Right ventricle myocardium inferior (tissue), 1 donor: ENCODE measurements at regions not wholly inside any gene's neighbourhood (a gene's known extent, or its start where the extent isn't known, plus 50 kb on each side); places are given as distances from the start of the nearest gene placed in this dataset.
"Not testable (repeated sequence)": the region's sequence is repeated elsewhere in the genome, so short reads cannot be mapped to it uniquely, and the experiment has no call there.

Experiments
- ATAC-seq: fragments of 200-7000 bp; cut with Tn5 transposase; one replicate; pipeline ENCODE4 v1.9.1; 2020; ENCODE audit warnings: mild to moderate bottlenecking, moderate library complexity
- DNase-seq: peaks from one replicate; pipeline ENCODE4 v3.0.0; 2021; ENCODE audit errors: missing footprints
- intact Hi-C: fragments of 100-400 bp; cut with DNase I; formaldehyde crosslinking; loops from one replicate; pipeline ENCODE4 v1.11.0; 2022
- donor health status: DM: no; HTN: yes; CAD: no; lungs with severe emphysema.

GRCh38 chr13:72599178-72599743 is 128.2 kb downstream of the MZT1 start:
- DNase-seq (no peak), ATAC-seq (no peak)
- intact Hi-C loops: no loop called here

GRCh38 chr13:72590091-72590740 is 137.2 kb downstream of the MZT1 start:
- no peak for DNase-seq
- intact Hi-C loops: no loop called here
- no peak for ATAC-seq

- intact Hi-C loops: no loop called here
- no peak for ATAC-seq
These were observed 140.9 kb downstream of the MZT1 start for GRCh38 chr13:72586518-72586917.

GRCh38 chr13:72585254-72585653 is 142.2 kb downstream of the MZT1 start:
- DNase-seq: no peak
- intact Hi-C loops: no loop called here
- ATAC-seq: no peak

More at GRCh38 chr13:72586518-72586917, 140.9 kb downstream of the MZT1 start:
- DNase-seq: no peak

GRCh38 chr13:72571191-72571590 is 156.2 kb downstream of the MZT1 start:
- DNase-seq: no peak
- intact Hi-C loops: no loop called here
- ATAC-seq: no peak

GRCh38 chr13:72570019-72570418 is 157.4 kb downstream of the MZT1 start:
- DNase-seq (no peak), ATAC-seq (no peak)
- intact Hi-C loops: no loop called here

- intact Hi-C loops: no loop called here
- DNase-seq (no peak), ATAC-seq (no peak)
These were observed 159.9 kb downstream of the MZT1 start for GRCh38 chr13:72567566-72567965.

- no peak for ATAC-seq
- intact Hi-C loops: no loop called here
- DNase-seq: no peak
These were observed 160.9 kb downstream of the MZT1 start for GRCh38 chr13:72566526-72566925.

- no peak for ATAC-seq
- intact Hi-C loops: no loop called here
- no peak for DNase-seq
These were observed 161.5 kb downstream of the MZT1 start for GRCh38 chr13:72565893-72566292.

GRCh38 chr13:72562686-72563085 is 164.7 kb downstream of the MZT1 start:
- DNase-seq (no peak), ATAC-seq (no peak)
- intact Hi-C loops: no loop called here

GRCh38 chr13:72561791-72562190 is 165.6 kb downstream of the MZT1 start:
- intact Hi-C loops: no loop called here
- DNase-seq (no peak), ATAC-seq (no peak)

GRCh38 chr13:72559716-72560115 is 167.7 kb downstream of the MZT1 start:
- intact Hi-C loops: no loop called here
- no peak for ATAC-seq

GRCh38 chr13:72556945-72557344 is 170.5 kb downstream of the MZT1 start:
- intact Hi-C loops: no loop called here
- DNase-seq (no peak), ATAC-seq (no peak)

More at GRCh38 chr13:72559716-72560115, 167.7 kb downstream of the MZT1 start:
- DNase-seq: no peak

- ATAC-seq: no peak
- intact Hi-C loops: no loop called here
- no peak for DNase-seq
These were observed 171.8 kb downstream of the MZT1 start for GRCh38 chr13:72555601-72556000.

GRCh38 chr13:72552731-72553130 is 174.7 kb downstream of the MZT1 start:
- ATAC-seq (no peak), DNase-seq (no peak)
- intact Hi-C loops: no loop called here

- DNase-seq, ATAC-seq, intact Hi-C loops: not testable (repeated sequence)
These were observed 181.5 kb downstream of the MZT1 start for GRCh38 chr13:72545895-72546294.

GRCh38 chr13:72545030-72545719 is 182.3 kb downstream of the MZT1 start:
- intact Hi-C loops: no loop called here
- DNase-seq: no peak
- no peak for ATAC-seq

- intact Hi-C loops: no loop called here
- DNase-seq: no peak
These were observed 183.4 kb downstream of the MZT1 start for GRCh38 chr13:72544042-72544441.

GRCh38 chr13:72542241-72542640 is 185.2 kb downstream of the MZT1 start:
- ATAC-seq (no peak), DNase-seq (no peak)
- intact Hi-C loops: no loop called here

More at GRCh38 chr13:72544042-72544441, 183.4 kb downstream of the MZT1 start:
- no peak for ATAC-seq

- ATAC-seq (no peak), DNase-seq (no peak)
- intact Hi-C loops: no loop called here
These were observed 185.8 kb downstream of the MZT1 start for GRCh38 chr13:72541674-72542073.
